ENCODE measurements at regions not wholly inside any gene's neighbourhood (a gene's known extent, or its start where the extent isn't known, plus 50 kb on each side); places are given as distances from the start of the nearest gene placed in this dataset.

- TF ChIP-seq POLR2AphosphoS5 (IDR thresholded peaks at IDR 0.05; ENCODE audit: low read depth, low read length): no peak
- no peak for TF ChIP-seq POLR2A (IDR thresholded peaks at IDR 0.05; ENCODE audit: low read depth, low read length)
- no peak for TF ChIP-seq TAF1 (IDR thresholded peaks at IDR 0.05; ENCODE audit: borderline replicate concordance, low read depth, low read length)
These were observed 315.9 kb downstream of the SNX13 start for GRCh38 chr7:17624379-17624778.
